GM21825 (cell line): ENCODE measurements at regions not wholly inside any gene's neighbourhood (a gene's known extent, or its start where the extent isn't known, plus 50 kb on each side); places are given as distances from the start of the nearest gene placed in this dataset.
A peak's percentile ranks its signal among the peaks of the same experiment; 100 is the strongest.
"Not testable (repeated sequence)": the region's sequence is repeated elsewhere in the genome, so short reads cannot be mapped to it uniquely, and the experiment has no call there.

Experiments
- ATAC-seq: cut with Tn5 transposase; IDR thresholded peaks from one replicate; pipeline ENCODE4 v1.9.1; 2021; ENCODE audit warnings: mild to moderate bottlenecking, moderate library complexity; ENCODE audit not compliant: unreplicated experiment

DNA sequence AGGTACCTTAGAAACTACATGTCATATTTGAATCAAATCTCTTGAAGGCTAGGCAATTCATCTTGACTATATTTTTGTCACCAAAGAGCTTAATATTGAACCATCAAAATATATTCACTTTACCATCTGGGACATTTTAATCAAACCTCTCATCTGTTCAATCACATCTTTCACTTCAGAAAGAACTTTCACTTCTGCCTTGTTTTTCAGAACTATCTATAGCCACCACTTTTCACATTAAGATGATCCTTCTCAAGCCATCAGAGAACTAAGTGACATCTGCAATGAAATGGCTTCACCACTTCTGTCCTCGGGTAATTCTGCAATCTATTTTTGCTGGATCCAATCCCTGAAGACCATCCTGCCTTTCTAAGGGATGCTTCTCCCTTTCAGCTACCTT lies 57.8 kb downstream of the OR2B2 start:
- no peak for ATAC-seq

DNA sequence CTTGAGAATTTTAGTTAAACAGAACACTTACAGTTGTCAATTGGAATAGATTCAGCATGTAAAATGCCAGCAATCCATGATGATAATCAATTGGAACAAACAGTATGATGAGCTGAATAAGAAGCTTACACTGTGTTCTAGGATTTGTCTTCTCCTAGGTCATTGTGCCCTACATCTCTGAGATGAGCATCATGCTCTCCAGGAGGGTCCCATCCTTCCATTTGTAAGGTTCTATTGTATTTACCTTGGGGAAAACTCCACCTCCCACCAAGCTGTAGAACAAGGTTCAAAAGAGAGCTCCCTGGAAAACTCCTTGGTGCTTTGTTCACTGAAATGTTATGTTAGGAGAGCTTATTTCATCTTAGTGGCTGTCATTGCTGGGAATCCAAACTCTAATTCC lies 60.8 kb downstream of the OR2B2 start:
- no peak for ATAC-seq

DNA sequence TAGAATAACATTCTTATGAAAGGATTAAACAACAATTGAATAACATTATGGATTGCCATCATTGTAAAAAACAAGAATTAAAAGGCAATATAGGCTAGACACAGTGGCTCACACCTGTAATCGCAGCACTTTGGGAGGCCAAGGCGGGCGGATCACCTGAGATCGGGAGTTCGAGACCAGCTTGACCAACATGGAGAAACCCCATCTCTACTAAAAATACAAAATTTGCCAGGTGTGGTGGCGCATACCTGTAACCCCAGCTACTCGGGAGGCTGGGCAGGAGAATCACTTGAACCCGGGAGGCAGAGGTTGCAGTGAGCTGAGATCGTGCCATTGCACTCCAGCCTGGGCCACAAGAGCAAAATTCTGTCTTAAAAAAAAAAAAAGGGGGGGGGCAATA lies 63.2 kb downstream of the OR2B2 start:
- not testable (repeated sequence) for ATAC-seq

DNA sequence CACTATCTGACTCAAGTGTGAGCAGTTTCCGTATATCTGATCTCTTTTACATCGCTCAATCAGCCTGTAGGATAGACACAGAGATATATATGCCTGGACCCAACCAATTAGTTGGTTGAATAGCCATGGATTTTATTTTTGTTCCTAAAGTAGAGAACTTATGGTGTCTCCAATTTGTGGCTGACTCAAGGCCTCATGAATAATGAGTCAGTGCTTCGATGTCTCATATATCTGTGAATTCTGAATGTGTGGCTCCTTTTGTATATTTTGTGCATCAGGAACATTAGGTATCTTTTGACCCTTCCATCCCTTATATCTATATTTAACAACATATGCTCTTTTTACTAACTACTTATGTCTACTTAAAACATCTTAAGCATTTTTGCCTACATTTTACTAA lies 64.5 kb downstream of the OR2B2 start:
- no peak for ATAC-seq

DNA sequence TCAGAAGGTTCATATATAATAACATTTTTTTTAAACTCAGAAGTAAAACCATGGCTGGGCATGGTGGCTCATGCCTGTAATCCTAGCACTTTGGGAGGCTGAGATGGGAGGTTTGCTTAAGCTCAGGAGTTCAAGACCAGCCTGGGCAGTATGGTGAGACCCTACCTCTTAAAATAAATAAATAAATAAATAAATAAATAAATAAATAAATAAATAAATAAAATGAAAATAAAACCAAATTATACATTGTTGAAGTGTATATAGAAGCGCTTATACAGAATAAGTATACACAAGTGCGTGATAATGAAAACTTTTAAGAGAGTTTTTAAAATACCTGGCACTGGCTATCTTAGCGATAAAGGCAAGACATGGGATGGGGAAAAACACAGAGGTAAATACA lies 71.6 kb downstream of the OR2B2 start:
- no peak for ATAC-seq

DNA sequence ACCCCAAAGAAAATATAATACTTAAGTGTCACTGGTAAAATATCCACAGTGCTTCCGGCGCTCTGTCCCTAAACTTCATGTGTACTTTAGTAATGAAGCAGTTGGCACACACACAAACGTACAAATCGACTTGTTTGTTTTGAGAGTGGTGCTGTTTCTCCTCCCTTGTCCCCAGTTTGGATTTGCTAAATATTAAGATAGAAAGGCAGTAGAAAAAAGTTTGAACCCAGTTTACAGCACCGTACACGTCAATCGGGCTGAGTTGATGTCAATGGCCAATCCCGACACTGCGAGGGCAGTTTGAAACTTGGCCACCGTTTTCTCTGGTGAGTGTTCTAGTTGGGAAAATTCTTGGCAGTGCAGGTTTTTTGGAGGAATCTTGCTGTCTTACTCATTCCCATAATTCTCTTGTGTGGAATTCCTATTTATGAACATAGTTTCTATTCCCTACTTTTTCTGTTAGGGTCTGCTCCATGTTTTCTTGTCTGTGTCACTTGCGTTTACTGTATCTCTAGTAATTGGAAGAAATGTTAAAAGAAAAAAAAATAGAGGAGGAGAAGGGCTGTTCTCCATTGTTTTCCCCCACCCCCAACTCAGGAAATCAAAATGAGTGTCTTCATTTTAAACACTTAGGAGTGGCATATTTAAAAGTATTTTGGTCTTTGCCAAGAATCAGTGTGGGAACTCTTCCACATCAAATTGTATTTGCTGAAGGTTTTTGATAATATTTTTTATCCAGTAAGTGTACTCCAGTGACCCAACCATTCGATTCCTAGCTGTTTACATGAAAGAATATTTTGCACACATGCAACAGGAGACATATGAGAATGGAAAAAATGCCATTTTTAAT lies 72.3 kb downstream of the OR2B2 start:
- no peak for ATAC-seq

DNA sequence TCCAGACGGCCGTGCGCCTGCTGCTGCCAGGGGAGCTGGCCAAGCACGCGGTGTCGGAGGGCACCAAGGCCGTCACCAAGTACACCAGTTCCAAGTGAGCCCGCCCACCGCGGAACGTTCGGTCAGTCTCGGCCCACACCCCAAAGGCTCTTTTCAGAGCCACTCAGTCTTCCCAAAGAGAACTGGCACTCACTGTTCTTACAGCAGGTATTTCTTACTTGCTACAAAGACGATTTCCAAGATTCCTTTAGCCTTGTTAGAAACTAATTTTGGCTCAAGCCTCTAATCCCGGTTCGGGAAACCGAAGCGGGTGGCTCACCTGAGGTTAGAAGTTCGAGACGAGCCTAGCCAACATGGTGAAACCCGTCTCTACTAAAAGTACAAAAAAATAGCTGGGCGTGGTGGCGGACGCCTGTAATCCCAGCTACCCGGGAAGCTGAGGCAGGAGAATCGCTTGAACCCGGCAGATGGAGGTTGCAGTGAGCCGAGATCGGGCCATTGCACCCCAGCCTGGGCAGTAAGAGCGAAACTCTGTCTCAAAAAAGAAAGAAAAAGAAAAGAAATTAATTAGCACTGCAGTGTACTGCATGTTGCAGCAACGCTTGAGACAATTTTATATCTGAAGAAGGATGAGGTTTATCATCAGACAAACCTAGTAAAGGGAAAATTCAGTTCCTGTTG lies 73.1 kb downstream of the OR2B2 start:
- ATAC-seq, result no peak

DNA sequence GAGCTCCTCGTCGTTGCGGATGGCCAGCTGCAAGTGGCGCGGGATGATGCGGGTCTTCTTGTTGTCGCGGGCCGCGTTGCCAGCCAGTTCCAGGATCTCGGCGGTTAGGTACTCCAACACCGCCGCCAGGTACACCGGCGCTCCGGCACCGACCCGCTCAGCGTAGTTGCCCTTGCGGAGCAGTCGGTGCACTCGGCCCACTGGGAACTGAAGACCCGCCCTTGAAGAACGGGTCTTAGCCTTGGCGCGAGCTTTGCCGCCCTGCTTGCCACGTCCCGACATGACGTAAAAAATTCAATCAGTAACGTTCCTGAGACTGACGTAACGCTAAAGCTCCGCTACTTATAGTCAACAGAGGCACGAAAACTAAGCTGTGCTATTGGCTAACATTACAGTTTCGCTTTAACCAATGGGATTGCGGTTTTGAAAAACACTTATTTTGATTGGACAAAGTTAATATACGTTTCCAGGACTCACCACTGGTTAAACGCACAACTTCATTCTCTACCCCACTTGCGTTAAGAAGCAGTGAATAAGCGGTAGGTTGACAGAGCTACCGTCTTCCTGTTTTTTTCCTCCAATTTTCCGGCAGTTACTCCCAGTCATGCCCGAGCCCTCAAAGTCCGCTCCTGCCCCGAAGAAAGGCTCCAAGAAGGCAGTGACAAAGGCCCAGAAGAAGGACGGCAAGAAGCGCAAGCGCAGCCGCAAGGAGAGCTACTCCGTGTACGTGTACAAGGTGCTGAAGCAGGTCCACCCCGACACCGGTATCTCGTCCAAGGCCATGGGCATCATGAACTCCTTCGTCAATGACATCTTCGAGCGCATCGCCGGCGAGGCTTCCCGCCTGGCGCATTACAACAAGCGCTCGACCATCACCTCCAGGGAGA lies 73.9 kb downstream of the OR2B2 start:
- ATAC-seq, result peak; percentile 64

DNA sequence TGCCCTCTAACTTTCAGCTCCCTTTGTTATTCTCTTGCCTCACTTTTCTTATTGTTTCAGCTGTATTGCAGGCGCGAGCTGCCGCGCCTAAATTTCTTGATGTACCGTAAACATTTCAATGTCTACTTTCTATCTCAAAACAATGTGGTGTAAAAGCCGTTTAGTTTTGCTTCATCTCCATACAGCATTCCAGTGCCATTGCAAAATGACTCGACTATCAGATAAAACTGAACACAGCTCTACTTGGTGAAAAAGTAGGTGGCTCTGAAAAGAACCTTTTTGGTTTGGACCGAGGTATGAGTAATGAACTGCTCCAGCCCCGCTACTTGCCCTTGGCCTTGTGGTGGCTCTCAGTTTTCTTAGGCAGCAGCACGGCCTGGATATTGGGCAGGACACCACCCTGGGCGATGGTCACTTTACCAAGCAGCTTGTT lies 74.6 kb downstream of the OR2B2 start:
- ATAC-seq, result peak; percentile 4

DNA sequence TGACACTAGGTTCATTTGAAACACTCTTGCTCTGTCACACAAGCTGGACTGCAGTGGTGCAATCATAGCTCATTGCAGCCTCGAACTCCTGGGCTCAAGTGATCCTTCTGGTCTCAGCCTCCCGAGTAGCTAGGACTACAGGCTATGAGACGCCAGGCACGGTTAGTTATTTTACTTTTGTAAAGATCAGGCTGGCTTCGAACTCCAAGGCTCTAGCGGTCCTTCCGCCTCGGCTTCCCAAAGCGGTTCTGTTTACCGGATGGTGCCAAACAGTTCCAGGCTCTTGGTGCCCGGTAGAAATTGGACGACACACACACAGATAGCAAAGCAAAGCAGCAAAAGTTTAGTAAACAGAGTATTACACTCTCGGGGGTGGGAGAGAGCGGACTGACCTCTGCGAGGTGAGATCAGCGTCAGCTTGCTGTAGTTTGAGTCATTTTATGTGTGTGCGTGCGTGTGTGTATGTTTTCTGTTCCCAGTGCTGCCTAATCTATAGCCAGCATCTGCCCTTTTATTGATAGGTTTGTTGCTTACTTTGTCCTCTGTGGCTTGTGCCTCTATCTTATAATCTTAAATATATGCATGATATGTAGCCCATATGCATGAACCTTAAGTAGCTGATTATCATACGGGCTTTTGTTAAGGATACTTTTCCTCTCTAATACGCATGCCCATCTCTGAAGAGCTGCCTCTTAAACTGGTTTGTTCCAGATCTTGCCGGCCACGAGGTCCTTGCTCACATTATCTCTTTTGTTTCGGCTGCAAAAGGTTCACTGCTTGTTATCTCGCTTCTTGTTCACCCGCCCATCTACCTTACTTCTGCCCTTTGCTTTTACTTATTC lies 75.2 kb downstream of the OR2B2 start:
- peak; percentile 33 for ATAC-seq

DNA sequence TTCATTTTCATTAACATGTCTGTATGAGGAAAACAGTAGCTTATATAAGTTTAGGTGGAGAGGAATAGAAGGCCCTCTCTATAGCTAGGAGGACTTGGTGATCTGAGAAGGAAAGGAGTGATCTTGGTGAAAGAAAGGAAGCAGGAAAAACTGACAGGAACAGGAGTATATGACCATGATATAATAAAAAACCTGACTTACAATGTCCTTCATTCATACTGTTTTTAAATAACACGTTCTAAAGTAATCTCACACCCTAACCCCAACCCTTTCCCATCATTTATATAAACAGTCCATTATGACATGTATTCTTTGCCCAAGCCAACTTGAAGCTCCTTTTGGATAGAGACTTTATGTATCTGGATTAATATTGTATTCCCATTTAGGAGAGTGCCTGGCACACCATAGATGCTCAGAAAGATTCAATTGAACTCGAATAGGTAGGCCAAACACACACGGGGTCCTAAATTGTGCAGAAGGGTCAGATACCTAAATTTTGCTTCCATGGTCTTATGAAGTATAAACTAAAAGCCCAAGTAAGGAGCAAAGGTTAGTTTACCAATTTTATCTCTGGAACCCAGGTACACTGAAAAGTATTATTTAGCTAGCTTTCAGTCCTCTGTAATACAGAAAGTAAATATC lies 75.9 kb downstream of the OR2B2 start:
- no peak for ATAC-seq

DNA sequence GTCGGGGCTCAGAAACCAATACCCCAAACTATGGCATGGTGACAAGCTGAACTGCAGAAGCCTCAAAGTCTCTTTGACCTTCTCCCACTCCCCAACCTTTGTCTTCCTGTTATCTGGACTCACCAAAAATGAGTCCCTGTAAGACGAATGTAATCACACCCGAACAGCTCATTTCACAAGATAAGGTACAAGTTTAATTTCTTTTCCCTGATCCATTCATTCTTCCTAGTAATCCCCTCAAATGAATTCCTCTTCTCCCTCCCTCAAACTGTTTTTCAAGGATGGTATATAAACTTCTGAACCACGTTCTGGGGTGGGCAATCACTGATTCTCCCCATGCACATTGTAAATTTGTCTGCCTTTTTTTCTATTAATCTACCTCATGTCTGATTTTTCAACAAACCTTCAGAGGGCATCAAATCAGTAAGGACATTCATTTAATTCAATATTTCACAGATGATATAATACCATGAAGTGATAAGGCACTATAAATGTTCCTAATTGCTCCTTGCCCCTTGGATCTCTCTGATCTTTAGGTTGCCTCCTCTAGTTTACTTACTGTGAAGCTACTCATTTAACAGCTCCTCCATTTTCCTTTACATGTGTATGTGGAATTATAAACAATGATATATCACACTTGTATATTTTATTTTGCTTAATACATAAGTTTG lies 77.2 kb downstream of the OR2B2 start:
- no peak for ATAC-seq

DNA sequence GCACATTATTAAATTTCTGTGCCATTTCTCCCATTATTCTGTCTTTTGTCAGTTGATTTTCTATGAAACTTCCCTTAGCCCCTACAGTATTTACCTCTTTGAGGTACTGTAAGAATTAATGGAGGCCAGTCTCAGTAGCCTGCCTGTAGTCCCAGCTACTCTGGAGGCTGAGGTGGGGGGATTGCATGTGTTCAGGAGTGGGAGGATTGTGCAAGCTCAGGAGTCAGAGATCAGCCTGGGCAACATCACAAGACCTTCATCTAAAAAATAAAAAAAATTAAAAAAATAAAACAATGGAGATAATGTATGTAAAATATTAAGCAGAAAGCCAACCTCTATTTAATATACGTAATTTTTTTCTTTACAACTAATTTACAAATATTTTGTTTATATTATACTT lies 77.8 kb downstream of the OR2B2 start:
- ATAC-seq, result no peak

DNA sequence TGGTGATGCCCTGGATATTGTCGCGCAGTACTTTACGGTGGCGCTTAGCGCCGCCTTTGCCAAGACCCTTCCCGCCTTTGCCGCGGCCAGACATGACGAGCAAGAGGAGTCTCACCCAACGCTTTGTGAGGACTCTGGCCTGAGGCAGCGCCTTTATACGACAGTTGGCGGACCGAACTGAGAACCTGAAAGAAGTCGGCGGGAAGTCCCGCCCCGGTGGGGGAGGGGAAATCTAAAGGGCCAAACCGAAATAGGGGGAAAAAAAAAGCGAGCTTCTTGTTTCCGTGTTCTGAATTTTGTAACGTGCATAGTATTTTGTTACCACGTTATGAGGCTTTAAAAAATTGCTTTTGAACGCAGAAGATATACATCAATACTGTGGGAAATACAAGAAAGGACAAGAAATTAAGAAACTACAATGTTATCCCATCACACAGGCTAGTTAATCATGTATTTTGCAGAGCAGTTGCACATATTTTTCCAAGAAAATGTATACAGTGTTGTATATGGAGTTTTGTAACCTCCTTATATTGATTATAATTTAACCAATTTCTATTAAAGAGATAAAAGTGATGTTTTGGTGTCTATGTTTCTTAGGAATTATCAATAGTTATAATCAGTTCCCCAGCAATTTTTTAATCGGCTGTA lies 80.6 kb downstream of the OR2B2 start:
- peak; percentile 77 for ATAC-seq

DNA sequence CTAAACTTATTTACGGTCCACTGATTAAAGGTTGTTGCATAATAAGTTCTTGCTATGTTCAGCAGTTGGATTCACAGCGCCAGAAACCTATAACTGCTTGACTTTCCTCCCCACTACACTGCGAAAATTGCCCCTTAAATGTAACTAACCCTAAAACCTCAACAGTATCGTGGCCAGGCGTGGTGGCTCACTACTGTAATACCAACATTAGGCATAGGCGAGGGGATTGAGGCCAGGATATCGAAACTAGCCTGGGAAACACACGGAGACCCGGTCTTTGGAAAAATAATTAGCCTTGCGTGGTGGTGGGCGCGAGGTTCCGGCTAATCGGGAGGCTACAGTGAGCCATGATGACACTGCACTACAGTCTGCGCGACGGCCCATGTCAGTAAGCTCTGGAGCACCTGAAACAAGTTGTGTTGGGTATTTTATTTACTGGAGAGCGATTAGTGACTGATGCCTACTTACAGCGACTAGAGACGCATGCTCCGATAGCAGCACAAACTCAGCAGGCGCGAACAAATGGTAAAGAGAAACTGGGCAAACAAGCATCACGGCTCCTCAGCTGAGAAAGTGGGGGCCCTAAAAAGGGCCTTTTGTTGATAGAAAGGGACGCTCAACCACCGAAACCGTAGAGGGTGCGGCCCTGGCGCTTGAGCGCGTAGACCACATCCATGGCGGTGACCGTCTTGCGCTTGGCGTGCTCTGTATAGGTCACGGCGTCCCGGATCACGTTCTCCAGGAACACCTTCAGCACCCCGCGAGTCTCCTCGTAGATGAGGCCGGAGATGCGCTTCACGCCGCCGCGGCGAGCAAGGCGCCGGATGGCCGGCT lies 81.4 kb downstream of the OR2B2 start:
- peak; percentile 63 for ATAC-seq

DNA sequence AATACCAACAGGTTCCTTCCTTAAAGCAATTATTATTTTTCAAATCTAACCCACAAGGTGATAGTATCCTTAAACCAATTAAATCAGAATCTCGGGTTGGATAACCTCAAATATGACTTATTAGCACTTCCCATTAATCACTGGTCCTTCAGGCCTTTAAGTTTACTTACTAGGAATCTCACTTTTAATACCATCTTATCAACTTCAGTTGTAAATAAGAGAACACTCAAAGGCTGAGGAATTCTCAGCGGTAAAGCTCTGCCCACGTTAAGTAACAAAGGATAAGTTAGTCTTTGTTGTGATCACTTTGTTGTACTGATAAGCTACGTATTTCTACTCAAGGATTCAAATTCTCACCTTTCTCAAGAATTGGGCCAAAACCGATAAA lies 82.0 kb downstream of the OR2B2 start:
- ATAC-seq, result no peak

DNA sequence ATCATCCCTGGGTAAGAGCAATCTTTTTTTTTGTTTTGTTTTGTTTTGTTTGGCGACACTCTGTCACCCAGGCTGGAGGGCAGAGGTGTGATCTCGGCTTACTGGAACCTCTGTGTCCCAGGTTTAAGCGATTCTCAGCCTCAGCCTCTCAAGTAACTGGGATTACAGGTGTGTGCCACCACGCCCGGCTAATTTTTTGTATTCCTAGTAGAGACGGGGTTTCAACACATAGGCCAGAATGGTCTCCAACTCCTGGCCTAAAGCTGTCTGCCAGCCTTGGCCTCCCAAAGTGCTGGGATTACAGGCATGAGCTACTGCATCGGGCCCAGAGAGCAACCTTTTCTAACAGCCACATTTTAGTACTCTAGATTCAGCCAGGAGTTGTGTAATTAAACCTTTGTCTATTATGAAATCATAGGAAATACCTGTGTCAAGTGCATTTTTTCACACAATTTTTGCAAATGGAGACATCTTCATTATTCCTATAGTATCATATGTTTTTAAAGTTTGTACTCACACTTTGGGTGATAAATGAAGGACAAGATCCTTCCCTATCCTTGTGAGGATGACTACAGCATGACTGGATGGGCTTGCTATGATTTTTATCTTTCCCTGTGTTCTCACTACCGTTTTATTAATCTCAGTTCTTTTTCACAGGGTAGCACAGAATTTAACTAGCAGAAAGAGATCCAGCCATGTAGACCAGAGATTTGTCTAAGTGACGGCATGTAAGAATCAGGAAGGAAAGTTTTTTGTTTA lies 82.6 kb downstream of the OR2B2 start:
- no peak for ATAC-seq
